Left cardiac atrium (tissue), 4 donors: ENCODE measurements at regions not wholly inside any gene's neighbourhood (a gene's known extent, or its start where the extent isn't known, plus 50 kb on each side); places are given as distances from the start of the nearest gene placed in this dataset.
"Not testable (repeated sequence)": the region's sequence is repeated elsewhere in the genome, so short reads cannot be mapped to it uniquely, and the experiment has no call there.

Experiments used
- ATAC-seq, 2 donors: fragments of 200-7000 bp; cut with Tn5 transposase; one replicate each; pipeline ENCODE4 v1.9.1; 2020; ENCODE audit warnings: mild to moderate bottlenecking in 2 of 2, moderate library complexity in 2 of 2
- DNase-seq: peaks from one replicate; pipeline ENCODE4 v3.0.0-alpha.2; 2020
- intact Hi-C, 2 donors: fragments of 100-400 bp; cut with DNase I; formaldehyde crosslinking; loops; one replicate each; pipeline versions ENCODE4 v1.14.1 to v1.15.1; 2022 to 2023
- donor health status: DM: no; HTN: yes; CAD: no.
- donor health status: DM: no; HTN: yes; CAD: no; lungs with severe emphysema.
- donor health status: DM: yes; HTN: yes; CAD: no.
- donor health status: Dilated cardiomyopathy.

DNA sequence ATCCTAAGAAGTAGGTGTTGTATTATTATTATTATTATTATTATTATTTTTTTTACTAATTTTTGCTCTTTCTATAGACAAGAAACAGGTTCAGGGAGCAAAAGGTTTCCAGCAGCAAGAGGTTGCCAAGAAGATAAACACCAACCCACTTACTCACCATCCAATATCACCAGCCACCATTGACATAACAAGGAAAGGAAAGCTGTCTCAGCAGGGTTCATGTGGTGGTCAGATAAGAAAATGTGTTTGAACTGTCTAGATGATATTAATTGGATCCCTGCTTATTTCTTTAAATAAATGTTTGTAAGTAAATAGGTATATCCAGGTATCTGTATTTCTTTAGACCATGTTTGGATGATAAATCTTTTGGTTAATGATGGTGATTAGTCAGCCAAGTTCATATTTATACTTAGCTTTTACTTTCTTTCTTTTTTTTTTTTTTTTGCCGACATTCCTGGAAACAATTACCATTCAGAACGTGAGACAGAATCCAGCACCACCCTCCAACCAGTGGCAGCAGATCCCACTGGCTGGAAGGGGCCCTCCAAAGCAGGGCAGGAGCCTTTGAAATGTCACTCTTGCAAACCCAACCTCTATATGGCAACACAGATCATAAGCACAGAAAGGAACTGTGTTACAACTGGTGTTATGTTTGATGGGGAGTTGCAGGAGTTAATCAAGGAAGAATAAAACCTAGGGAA lies 139.2 kb upstream of the ECI2 start:
- intact Hi-C loops: no loop called here
- ATAC-seq (peak in 1 of 2 donors; percentile 58), DNase-seq (no peak)

GRCh38 chr6:4272996-4273395 lies 137.6 kb upstream of the ECI2 start:
- ATAC-seq: no peak

DNA sequence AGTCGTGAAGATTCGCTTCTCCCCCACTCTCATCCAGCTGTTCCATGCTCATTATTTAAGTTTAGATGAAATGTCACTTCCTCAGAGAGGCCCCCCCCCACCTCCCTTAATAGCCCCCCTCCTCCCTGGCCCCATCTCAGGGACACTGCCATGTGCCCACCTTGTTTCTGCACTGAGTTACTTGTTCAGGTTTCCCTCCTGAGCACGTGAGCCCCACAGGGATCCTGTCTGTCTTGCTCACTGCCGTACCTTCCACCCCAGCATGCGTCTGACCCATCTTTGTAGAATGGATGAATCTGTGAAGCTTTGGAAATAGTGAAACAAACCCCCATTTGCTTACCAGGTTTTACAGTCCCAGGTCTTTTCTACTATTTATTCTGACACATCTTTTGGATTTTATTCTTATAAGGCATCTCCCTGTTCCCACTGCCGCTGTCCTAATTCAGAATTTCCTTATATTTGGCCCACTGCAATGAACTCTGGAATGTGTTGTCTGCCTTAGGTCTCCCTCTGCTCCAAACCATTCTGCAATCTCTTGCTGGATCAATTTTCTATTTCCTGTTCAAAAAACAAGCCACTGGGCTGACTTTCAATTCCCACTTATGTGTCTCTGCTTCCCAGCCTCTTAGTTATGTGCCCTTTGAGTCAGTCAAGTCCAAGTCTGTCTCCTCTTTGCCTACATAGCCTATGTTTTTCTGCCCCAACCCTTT lies 136.5 kb upstream of the ECI2 start:
- intact Hi-C loops: no loop called here
- ATAC-seq: no peak
- DNase-seq: no peak

More at GRCh38 chr6:4272996-4273395, 137.6 kb upstream of the ECI2 start:
- no peak for DNase-seq
- intact Hi-C loops: no loop called here

- intact Hi-C loops: no loop called here
- DNase-seq (no peak), ATAC-seq (peak in 1 of 2 donors; percentile 81)
Observed at GRCh38 chr6:4270776-4271175, 135.4 kb upstream of the ECI2 start.

GRCh38 chr6:4270001-4270400 lies 134.6 kb upstream of the ECI2 start:
- intact Hi-C loops: no loop called here
- ATAC-seq (no peak), DNase-seq (no peak)

GRCh38 chr6:4268171-4268570 lies 132.8 kb upstream of the ECI2 start:
- no peak for ATAC-seq
- intact Hi-C loops: no loop called here
- DNase-seq: no peak

DNA sequence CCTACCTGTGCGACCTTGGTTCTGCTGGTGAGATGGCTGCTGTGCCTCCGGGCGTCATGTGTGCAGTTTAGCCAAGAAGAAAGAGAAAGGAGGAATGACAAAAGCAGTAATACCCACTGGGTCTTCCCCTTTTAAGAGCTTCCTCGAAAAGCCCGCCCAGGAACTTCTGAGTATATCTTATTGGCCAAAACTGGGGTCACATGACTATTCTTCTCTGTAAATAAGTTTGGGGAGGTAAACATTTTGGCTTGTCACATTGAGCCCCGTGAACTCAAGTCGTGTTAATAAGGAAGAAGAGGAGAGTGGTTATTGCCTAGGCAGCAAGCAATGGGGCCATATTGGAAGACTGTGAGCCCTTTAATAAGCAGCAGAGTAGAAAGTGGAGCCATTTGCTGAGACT lies 130.4 kb upstream of the ECI2 start:
- intact Hi-C loops: no loop called here
- DNase-seq (no peak), ATAC-seq (no peak)

- DNase-seq (no peak), ATAC-seq (no peak)
- intact Hi-C loops: no loop called here
Observed at GRCh38 chr6:4264601-4265000, 129.2 kb upstream of the ECI2 start.

DNA sequence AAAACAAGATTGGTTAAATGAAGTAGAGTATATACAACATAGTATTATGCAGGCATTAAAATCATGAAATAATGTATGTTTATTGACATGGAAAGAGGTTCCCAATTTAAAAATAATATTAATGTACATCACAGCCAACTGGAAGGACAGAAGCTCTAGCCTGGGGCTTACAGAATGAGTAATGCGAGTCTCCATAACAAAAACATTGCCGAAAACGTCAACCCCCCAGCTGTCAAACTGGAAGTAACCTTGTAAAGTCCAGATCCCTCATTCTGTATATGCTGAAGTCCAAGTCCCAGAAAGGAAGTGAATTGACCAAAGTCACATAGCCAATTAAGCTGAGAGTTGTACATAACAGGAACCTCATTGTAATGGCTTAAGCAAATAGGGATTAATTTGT lies 128.7 kb upstream of the ECI2 start:
- intact Hi-C loops: no loop called here
- ATAC-seq (no peak), DNase-seq (no peak)

DNA sequence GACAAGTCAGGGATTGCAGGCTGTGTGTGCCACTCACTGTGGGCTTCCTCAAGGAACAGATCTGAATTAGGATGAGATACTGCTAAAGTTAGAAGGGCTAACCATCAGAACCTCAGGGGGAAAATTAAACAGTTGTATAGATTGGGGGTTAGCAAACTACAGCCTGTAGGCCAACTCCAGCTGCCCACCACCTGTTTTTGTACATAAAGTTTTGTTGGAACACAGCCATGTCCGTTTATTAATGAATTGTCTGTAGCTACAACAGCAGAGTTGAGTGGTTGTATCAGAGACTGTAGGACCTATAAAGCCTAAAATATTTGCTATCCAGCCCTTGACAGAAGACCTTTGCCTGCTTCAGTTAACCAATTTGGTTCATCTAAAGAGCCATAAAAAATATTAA lies 127.2 kb upstream of the ECI2 start:
- no peak for DNase-seq
- no peak for ATAC-seq
- intact Hi-C loops: no loop called here

DNA sequence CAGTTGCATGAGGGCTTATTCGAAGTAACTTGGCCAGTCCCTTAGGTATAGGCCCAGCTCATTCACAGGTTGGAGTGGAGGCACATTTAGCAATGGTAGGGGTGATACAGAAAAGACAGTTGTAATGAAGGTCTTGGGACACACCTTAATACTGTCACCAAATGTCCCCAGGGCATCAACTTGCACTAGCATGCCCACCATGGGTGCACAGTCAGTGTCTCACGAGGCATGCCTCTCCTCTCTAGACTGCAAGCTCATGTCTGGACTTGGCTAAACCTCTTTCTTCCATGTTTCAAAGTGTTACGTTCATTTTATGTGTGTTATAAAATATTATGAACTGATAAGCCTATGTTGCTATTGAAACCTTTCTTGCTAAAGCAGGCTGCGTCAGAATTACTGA lies 124.0 kb upstream of the ECI2 start:
- DNase-seq: no peak
- intact Hi-C loops: no loop called here
- ATAC-seq: no peak

- no peak for DNase-seq
- intact Hi-C loops: no loop called here
- no peak for ATAC-seq
Observed at GRCh38 chr6:4258733-4259132, 123.4 kb upstream of the ECI2 start.

- no peak for ATAC-seq
- DNase-seq: no peak
- intact Hi-C loops: no loop called here
Observed at GRCh38 chr6:4256969-4257368, 121.6 kb upstream of the ECI2 start.

GRCh38 chr6:4253604-4254231 lies 118.3 kb upstream of the ECI2 start:
- DNase-seq (peak; percentile 47), ATAC-seq (peak; percentile 81 to 89)
- intact Hi-C loops: no loop called here

GRCh38 chr6:4252445-4252844 lies 117.1 kb upstream of the ECI2 start:
- DNase-seq, intact Hi-C loops, ATAC-seq: not testable (repeated sequence)

DNA sequence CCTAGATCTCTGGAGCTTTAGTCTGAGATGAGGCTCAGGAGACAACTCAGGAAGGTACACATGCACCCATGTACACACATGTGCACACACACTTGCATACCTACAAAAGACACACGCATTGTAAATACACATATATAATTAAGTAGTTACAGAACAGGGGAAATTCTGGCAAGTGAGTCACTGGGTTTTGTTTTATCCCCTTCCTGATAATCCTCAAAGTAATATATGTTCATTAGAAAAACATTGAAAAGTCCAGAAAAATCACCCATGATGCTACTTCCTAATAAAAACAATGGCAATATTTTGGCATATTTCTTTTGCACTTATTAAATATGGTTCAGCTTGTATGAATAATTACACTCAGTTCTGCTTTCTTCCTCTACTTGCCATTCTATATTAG lies 115.3 kb upstream of the ECI2 start:
- DNase-seq (no peak), ATAC-seq (no peak)
- intact Hi-C loops: no loop called here

DNA sequence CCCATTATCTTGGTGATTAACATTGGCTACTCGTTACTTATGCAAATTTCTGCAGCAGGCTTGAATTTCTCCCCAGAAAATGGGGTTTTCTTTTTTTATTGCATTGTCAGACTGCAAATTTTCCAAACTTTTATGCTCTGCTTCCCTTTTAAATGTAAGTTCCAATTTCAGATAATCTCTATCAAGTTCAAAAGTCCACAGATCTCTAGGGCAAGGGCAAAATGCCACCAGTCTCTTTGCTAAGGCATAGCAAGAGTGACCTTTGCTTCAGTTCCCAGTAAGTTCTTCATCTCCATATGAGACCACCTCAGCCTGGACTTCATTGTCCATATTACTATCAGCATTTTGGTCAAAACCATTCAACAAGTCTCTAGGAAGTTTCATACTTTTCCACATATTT lies 108.5 kb upstream of the ECI2 start:
- ATAC-seq, DNase-seq, intact Hi-C loops: not testable (repeated sequence)

DNA sequence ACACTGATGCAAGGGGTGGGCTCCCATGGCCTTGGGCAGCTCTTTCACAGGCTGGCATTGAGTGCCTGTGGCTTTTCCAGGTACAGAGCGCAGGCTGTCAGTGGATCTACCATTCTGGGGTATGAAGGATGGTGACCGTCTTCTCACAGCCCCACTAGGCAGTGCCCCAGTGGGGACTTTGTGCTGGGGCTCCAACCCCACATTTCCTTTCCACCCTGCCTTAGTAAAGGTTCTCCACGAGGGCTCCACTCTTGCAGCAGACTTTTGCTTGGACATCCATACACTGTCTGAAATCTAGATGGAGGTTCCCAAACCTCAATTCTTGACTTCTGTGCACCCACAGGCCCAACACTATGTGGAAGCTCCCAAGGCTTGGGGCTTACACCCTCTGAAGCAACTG lies 107.9 kb upstream of the ECI2 start:
- intact Hi-C loops: no loop called here
- DNase-seq: no peak
- no peak for ATAC-seq

DNA sequence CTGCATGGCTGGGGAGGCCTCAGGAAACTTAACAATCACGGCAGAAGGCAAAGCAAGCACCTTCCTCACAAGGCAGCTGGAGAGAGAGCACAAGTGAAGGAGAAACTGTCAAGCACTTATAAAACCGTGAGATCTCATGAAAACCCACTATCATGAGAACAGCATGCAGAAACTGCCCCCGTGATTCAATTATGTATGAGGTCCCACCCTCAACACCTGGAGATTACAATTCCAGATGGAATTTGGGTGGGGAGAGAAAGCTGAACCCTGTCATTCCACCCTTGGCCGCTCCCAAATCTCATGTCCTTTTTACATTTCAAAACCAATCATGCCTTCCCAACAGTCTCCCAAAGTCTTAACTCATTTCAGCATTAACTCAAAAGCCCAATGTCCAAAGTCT lies 107.2 kb upstream of the ECI2 start:
- no peak for ATAC-seq
- DNase-seq: no peak
- intact Hi-C loops: no loop called here

GRCh38 chr6:4240148-4240547 lies 104.8 kb upstream of the ECI2 start:
- ATAC-seq (no peak), DNase-seq (no peak)
- intact Hi-C loops: no loop called here
